IMR-90 (cell line): ENCODE measurements at regions not wholly inside any gene's neighbourhood (a gene's known extent, or its start where the extent isn't known, plus 50 kb on each side); places are given as distances from the start of the nearest gene placed in this dataset.

Experiments
- ATAC-seq: fragments of 200-7000 bp; cut with Tn5 transposase; 2 replicates; pipeline ENCODE4 v1.9.1; 2020; ENCODE audit warnings: low read depth, mild to moderate bottlenecking, moderate library complexity
- BruUV-seq: library from RNA; stranded (reverse); fragments of 400-500 nt; replicated peaks from 2 replicates; lab custom pipeline; 2021; lab: Mats Ljungman, UMichigan
- CTCF ChIA-PET: fragments of 300-600 bp; formaldehyde crosslinking; extraction: SDS; loops from one replicate; lab custom pipeline; 2021; ENCODE audit warnings: antibody characterized with exemption; lab: Yijun Ruan, JAX
- POLR2A ChIA-PET: fragments of 300-600 bp; sonication (Branson Sonifier 250); formaldehyde crosslinking; loops from one replicate; lab custom pipeline; 2022; ENCODE audit warnings: antibody characterized with exemption; ENCODE audit not compliant: unreplicated experiment; lab: Charles Lee
- DNase-seq: peaks from one replicate; pipeline ENCODE4 v3.0.0; 2013
- H2AFZ ChIP-seq: replicated peaks from 2 replicates; pipeline ENCODE3; 2013; ENCODE audit warnings: low read length, mild to moderate bottlenecking; ENCODE audit not compliant: poor library complexity
- H2AK5ac ChIP-seq: 2 replicates; pipeline ENCODE4 v1.6.1; 2013; ENCODE audit warnings: low read depth, low read length, inconsistent platforms
- H2AK9ac ChIP-seq: replicated peaks from 2 replicates; pipeline ENCODE3; 2013; ENCODE audit warnings: mild to moderate bottlenecking, low read depth, low read length, moderate library complexity; ENCODE audit not compliant: poor library complexity
- H2BK120ac ChIP-seq: 2 replicates; pipeline ENCODE4 v1.6.1; 2013; ENCODE audit warnings: low read depth, low read length, inconsistent platforms
- H2BK15ac ChIP-seq: 3 replicates; pipeline ENCODE4 v1.6.1; 2013; ENCODE audit warnings: low read depth, low read length, inconsistent platforms
- H2BK20ac ChIP-seq: 2 replicates; pipeline ENCODE4 v1.6.1; 2013; ENCODE audit warnings: low read depth, mild to moderate bottlenecking, inconsistent platforms, low read length, moderate library complexity
- H2BK5ac ChIP-seq: 2 replicates; pipeline ENCODE4 v1.6.1; 2013; ENCODE audit warnings: mild to moderate bottlenecking, low read depth, low read length, inconsistent platforms; ENCODE audit not compliant: poor library complexity, severe bottlenecking
- H3K14ac ChIP-seq: replicated peaks from 2 replicates; pipeline ENCODE4 v1.6.1; 2013; ENCODE audit warnings: low read depth, low read length, inconsistent platforms
- H3K18ac ChIP-seq: 2 replicates; pipeline ENCODE4 v1.6.1; 2013; ENCODE audit warnings: low read depth, low read length, control low read depth
- H3K23ac ChIP-seq: 2 replicates; pipeline ENCODE4 v1.6.1; 2013; ENCODE audit warnings: low read depth, low read length, inconsistent platforms
- H3K27ac ChIP-seq: 2 replicates; pipeline ENCODE4 v1.5.1; 2013; ENCODE audit warnings: mild to moderate bottlenecking, control low read depth, low read length; ENCODE audit not compliant: insufficient read depth
- H3K27me3 ChIP-seq: 2 replicates; pipeline ENCODE4 v1.6.1; 2013; ENCODE audit warnings: low read length; ENCODE audit not compliant: control insufficient read depth, insufficient read depth
- H3K36me3 ChIP-seq: 2 replicates; pipeline ENCODE4 v1.6.1; 2013; ENCODE audit warnings: low read length, mixed read lengths; ENCODE audit not compliant: control insufficient read depth, insufficient read depth
- H3K4ac ChIP-seq: 2 replicates; pipeline ENCODE4 v1.6.1; 2013; ENCODE audit warnings: low read depth, low read length, inconsistent platforms
- H3K4me1 ChIP-seq: 2 replicates; pipeline ENCODE4 v1.6.1; 2013; ENCODE audit warnings: low read length, mixed read lengths; ENCODE audit not compliant: control insufficient read depth, insufficient read depth
- H3K4me2 ChIP-seq: 2 replicates; pipeline ENCODE4 v1.6.1; 2013; ENCODE audit warnings: low read depth, mild to moderate bottlenecking, control low read depth, low read length, moderate library complexity
- H3K4me3 ChIP-seq: 2 replicates; pipeline ENCODE4 v1.5.1; 2013; ENCODE audit warnings: low read depth, mild to moderate bottlenecking, control low read depth, low read length, moderate library complexity; ENCODE audit not compliant: insufficient read depth
- H3K56ac ChIP-seq: 2 replicates; pipeline ENCODE4 v1.6.1; 2013; ENCODE audit warnings: low read length, inconsistent platforms; ENCODE audit not compliant: insufficient read depth; ENCODE audit errors: extremely low read depth
- H3K79me1 ChIP-seq, 2 experiments: 2 replicates each; pipeline ENCODE4 v1.6.1; 2013; ENCODE audit warnings: low read length in 2 of 2, inconsistent platforms in 1 of 2, low read depth in 1 of 2
- H3K9ac ChIP-seq: 2 replicates; pipeline ENCODE4 v1.6.1; 2013; ENCODE audit warnings: low read depth, low read length, control low read depth
- H3K9me1 ChIP-seq: 2 replicates; pipeline ENCODE4 v1.6.1; 2013; ENCODE audit warnings: low read length, inconsistent platforms; ENCODE audit not compliant: insufficient read depth
- H3K9me3 ChIP-seq: 2 replicates; pipeline ENCODE4 v1.6.1; 2013; ENCODE audit warnings: low read length; ENCODE audit not compliant: control insufficient read depth, insufficient read depth
- H4K20me1 ChIP-seq: 2 replicates; pipeline ENCODE4 v1.6.1; 2013; ENCODE audit warnings: low read length, inconsistent platforms; ENCODE audit not compliant: insufficient read depth
- H4K5ac ChIP-seq: 2 replicates; pipeline ENCODE4 v1.6.1; 2013; ENCODE audit warnings: mild to moderate bottlenecking, low read depth, low read length, control low read depth
- H4K8ac ChIP-seq, 2 experiments: 2 replicates each; pipeline ENCODE4 v1.6.1; 2013; ENCODE audit warnings: low read depth in 2 of 2, low read length in 2 of 2, control low read depth in 1 of 2, inconsistent platforms in 1 of 2
- H4K91ac ChIP-seq: 2 replicates; pipeline ENCODE4 v1.6.1; 2013; ENCODE audit warnings: low read depth, low read length, inconsistent platforms; ENCODE audit not compliant: insufficient read depth
- BHLHE40 ChIP-seq: fragments of 150-350 bp; IDR thresholded peaks from 2 replicates; pipeline ENCODE4 v1.6.1; 2016; ENCODE audit warnings: mild to moderate bottlenecking, low read depth, low read length
- CEBPB ChIP-seq: IDR thresholded peaks from 2 replicates; pipeline ENCODE4 v1.6.1; 2012; ENCODE audit warnings: low read depth, low read length, improper control_type of control experiment
- FOS ChIP-seq: fragments of 150-350 bp; IDR thresholded peaks from 2 replicates; pipeline ENCODE4 v1.6.1; 2016; ENCODE audit warnings: low read depth, low read length
- MXI1 ChIP-seq: IDR thresholded peaks from 2 replicates; pipeline ENCODE4 v1.6.1; 2012; ENCODE audit warnings: low read depth, mild to moderate bottlenecking, low read length, moderate library complexity, borderline replicate concordance
- RAD21 ChIP-seq: IDR thresholded peaks from 2 replicates; pipeline ENCODE4 v1.6.1; 2012; ENCODE audit warnings: low read length, improper control_type of control experiment
- RCOR1 ChIP-seq: IDR thresholded peaks from 2 replicates; pipeline ENCODE4 v1.6.1; 2012; ENCODE audit warnings: mild to moderate bottlenecking, low read length, improper control_type of control experiment; ENCODE audit not compliant: insufficient replicate concordance
- USF2 ChIP-seq: fragments of 150-350 bp; IDR thresholded peaks from 2 replicates; pipeline ENCODE4 v1.6.1; 2017; ENCODE audit warnings: mild to moderate bottlenecking, antibody characterized with exemption, low read length, low read depth
- whole genome bisulfite sequencing, 2 experiments: methylation state at CpG; one replicate each; pipeline versions ENCODE4 v1.1.5 to v1.1.7; 2013; ENCODE audit warnings: missing lambda C conversion rate in 2 of 2; ENCODE audit not compliant: insufficient read length in 1 of 2; ENCODE audit errors: extremely low coverage in 2 of 2; 5-methylcytosine and 5-hydroxymethylcytosine counted together
- dilution Hi-C: fragments of 300-500 bp; cut with HindIII; formaldehyde crosslinking; loops from one replicate; pipeline ENCODE4 v1.14.3; 2018; ENCODE audit warnings: low sequenced_read_pairs; ENCODE audit not compliant: unreplicated experiment
- in situ Hi-C: fragments of 300-500 bp; cut with MboI; formaldehyde crosslinking; loops from 3 replicates; pipeline ENCODE4 v1.14.3; 2019; ENCODE audit warnings: low sequenced_read_pairs, inconsistent platforms, mixed read lengths
- intact Hi-C: fragments of 100-400 bp; cut with micrococcal nuclease; formaldehyde crosslinking; loops from 2 replicates; pipeline ENCODE4 v1.10.0; 2022

GRCh38 chr9:72445306-72445995 is 76.0 kb upstream of the TMC1 start:
- intact Hi-C loops (no loop called here), dilution Hi-C loops (no loop called here), in situ Hi-C loops (no loop called here)
- Histone ChIP-seq H3K9me1 (peaks cover 20% of the 10 kb centered on the region), H3K23ac (0 out of 2 replicates have a peak overlapping the region, but pooled peaks have one; percentile 37), H3K18ac (peak overlapping the region; percentile 39; the same call in 1 of the 2 replicates), H3K36me3 (no peaks in the 10 kb centered on the region), H2BK5ac (peak overlapping the region; percentile 40), H3K4me3 (no peak overlapping the region), H4K91ac (peak overlapping the region; percentile 75), H3K4ac (peak overlapping the region; percentile 65; the same call in 1 of the 2 replicates), H4K5ac (no peak overlapping the region), H2AK9ac (no peak overlapping the region), H4K8ac (peak overlapping the region in 1 of 2 experiments; percentile 49; a peak in 2 of 4 replicates), H2BK120ac (peak overlapping the region; percentile 76), H3K9me3 (no peaks in the 10 kb centered on the region), H3K27ac (no peak overlapping the region), H3K27me3 (no peaks in the 10 kb centered on the region), H3K9ac (no peak overlapping the region), H3K79me1 (peaks cover 3 to 13% of the 10 kb centered on the region in 2 experiments; a peak in 2 of 4 replicates), H2BK20ac (peak overlapping the region; percentile 81), H3K4me2 (no peak overlapping the region), H2AFZ (no peak overlapping the region), H2BK15ac (peak overlapping the region; percentile 93; the same call in 2 of the 3 replicates), H3K14ac (no peak overlapping the region), H3K56ac (peak overlapping the region; percentile 3; the same call in 1 of the 2 replicates), H2AK5ac (peak overlapping the region; percentile 85; the same call in 1 of the 2 replicates), H4K20me1 (no peaks in the 10 kb centered on the region), H3K4me1 (peaks cover 16% of the 10 kb centered on the region)
- BruUV-seq, result no TSS peak
- ATAC-seq, result peak; percentile 15; the same call in 1 of the 2 replicates
- ChIA-PET CTCF (interaction anchor here (1.0 kb wide), 1 partner anchor 10 kb away, joined by 3 read pairs; no protein-coding TSS in a partner anchor), POLR2A (interaction anchor here (0.9 kb wide), 1 partner anchor 131 kb away, joined by 3 read pairs; no protein-coding TSS in a partner anchor)
- TF ChIP-seq RCOR1 (no peak), USF2 (no peak), MXI1 (no peak), BHLHE40 (no peak), FOS (no peak), CEBPB (no peak), RAD21 (no peak)
- WGBS, 2 experiments, result no CpG with 5 or more reads among the region's 2 CpGs
- DNase-seq, result peak; percentile 47
